ENCODE measurements at regions not wholly inside any gene's neighbourhood (a gene's known extent, or its start where the extent isn't known, plus 50 kb on each side); places are given as distances from the start of the nearest gene placed in this dataset.

- Mint-ChIP-seq H3K9me3 (peaks cover 5% of the 10 kb centered on the region), H3K27me3 (ENCODE audit: low read depth) (peaks cover 4% of the 10 kb centered on the region), H3K4me3 (no peak overlapping the region), H3K36me3 (ENCODE audit: low read depth) (no peaks in the 10 kb centered on the region), H3K4me1 (no peaks in the 10 kb centered on the region), H3K27ac (ENCODE audit: unreplicated experiment) (no peak overlapping the region)
- no peak for DNase-seq (ENCODE audit: low read depth, low spot score)
- TF ChIP-seq CTCF (conservative IDR thresholded peaks at IDR 0.05): no peak
Measured at GRCh38 chr4:144363890-144364289, 223.4 kb upstream of the GYPA start.

- Mint-ChIP-seq H3K9me3 (peaks cover 5% of the 10 kb centered on the region), H3K4me1 (no peaks in the 10 kb centered on the region), H3K27me3 (ENCODE audit: low read depth) (no peaks in the 10 kb centered on the region), H3K36me3 (ENCODE audit: low read depth) (no peaks in the 10 kb centered on the region), H3K4me3 (no peak overlapping the region), H3K27ac (ENCODE audit: unreplicated experiment) (no peak overlapping the region)
- no peak for DNase-seq (ENCODE audit: low read depth, low spot score)
- no peak for TF ChIP-seq CTCF (conservative IDR thresholded peaks at IDR 0.05)
Measured at GRCh38 chr4:144366425-144366824, 225.9 kb upstream of the GYPA start.

GRCh38 chr4:144371485-144371884 lies 231.0 kb upstream of the GYPA start:
- no peak for DNase-seq (ENCODE audit: low read depth, low spot score)
- no peak for TF ChIP-seq CTCF (conservative IDR thresholded peaks at IDR 0.05)
- Mint-ChIP-seq H3K4me3 (no peak overlapping the region), H3K9me3 (no peaks in the 10 kb centered on the region), H3K27me3 (ENCODE audit: low read depth) (no peaks in the 10 kb centered on the region), H3K36me3 (ENCODE audit: low read depth) (no peaks in the 10 kb centered on the region), H3K4me1 (peaks cover 2% of the 10 kb centered on the region), H3K27ac (ENCODE audit: unreplicated experiment) (no peak overlapping the region)

- TF ChIP-seq CTCF (conservative IDR thresholded peaks at IDR 0.05): no peak
- peaks cover 10% of the 10 kb centered on the region for H3K4me1 Mint-ChIP-seq
- H3K27me3 Mint-ChIP-seq (ENCODE audit: low read depth): no peaks in the 10 kb centered on the region
- DNase-seq (ENCODE audit: low read depth, low spot score): no peak
- H3K36me3 Mint-ChIP-seq (ENCODE audit: low read depth): no peaks in the 10 kb centered on the region
- H3K27ac Mint-ChIP-seq (ENCODE audit: unreplicated experiment): no peak overlapping the region
- H3K4me3 Mint-ChIP-seq: no peak overlapping the region
- H3K9me3 Mint-ChIP-seq: no peaks in the 10 kb centered on the region
Measured at GRCh38 chr4:144374065-144374464, 233.5 kb upstream of the GYPA start.

- H3K9me3 Mint-ChIP-seq: no peaks in the 10 kb centered on the region
- no peaks in the 10 kb centered on the region for H3K36me3 Mint-ChIP-seq (ENCODE audit: low read depth)
- H3K4me1 Mint-ChIP-seq: peaks cover 10% of the 10 kb centered on the region
- no peak overlapping the region for H3K27ac Mint-ChIP-seq (ENCODE audit: unreplicated experiment)
- no peaks in the 10 kb centered on the region for H3K27me3 Mint-ChIP-seq (ENCODE audit: low read depth)
- no peak for DNase-seq (ENCODE audit: low read depth, low spot score)
- TF ChIP-seq CTCF (conservative IDR thresholded peaks at IDR 0.05): no peak
- no peak overlapping the region for H3K4me3 Mint-ChIP-seq
Measured at GRCh38 chr4:144376866-144377265, 236.3 kb upstream of the GYPA start.

- DNase-seq (ENCODE audit: low read depth, low spot score): no peak
- H3K36me3 Mint-ChIP-seq (ENCODE audit: low read depth): peaks cover 11% of the 10 kb centered on the region
- no peaks in the 10 kb centered on the region for H3K27me3 Mint-ChIP-seq (ENCODE audit: low read depth)
- H3K9me3 Mint-ChIP-seq: peaks cover 13% of the 10 kb centered on the region
- no peak overlapping the region for H3K27ac Mint-ChIP-seq (ENCODE audit: unreplicated experiment)
- no peaks in the 10 kb centered on the region for H3K4me1 Mint-ChIP-seq
- TF ChIP-seq CTCF (conservative IDR thresholded peaks at IDR 0.05): no peak
- no peak overlapping the region for H3K4me3 Mint-ChIP-seq
Measured at GRCh38 chr4:144384408-144384807, 243.9 kb upstream of the GYPA start.

Data from neural crest cell (in vitro differentiated cells).